ENCODE measurements at regions not wholly inside any gene's neighbourhood (a gene's known extent, or its start where the extent isn't known, plus 50 kb on each side); places are given as distances from the start of the nearest gene placed in this dataset.

DNA sequence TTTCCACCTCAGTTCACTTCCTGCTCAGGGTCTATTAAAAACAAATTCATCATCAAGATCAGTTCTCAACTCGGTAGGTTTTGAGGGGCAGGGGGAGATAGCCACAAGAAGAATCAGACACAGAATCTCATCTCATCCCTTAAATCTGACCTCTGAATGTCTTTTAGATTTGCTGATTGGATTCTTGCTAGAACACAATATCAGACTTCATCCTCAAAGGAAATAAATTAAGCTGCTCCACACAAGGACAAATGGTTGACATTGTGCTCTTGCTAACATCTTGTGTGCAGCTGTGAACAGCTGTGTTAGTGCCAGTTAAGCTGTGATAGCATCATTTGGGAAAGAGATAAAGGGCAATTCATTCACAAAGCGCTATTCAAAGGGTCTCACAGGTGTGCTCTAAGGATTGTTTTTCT lies 184.0 kb upstream of the ADAMTS9 start:
- no peak for FAIRE-seq

DNA sequence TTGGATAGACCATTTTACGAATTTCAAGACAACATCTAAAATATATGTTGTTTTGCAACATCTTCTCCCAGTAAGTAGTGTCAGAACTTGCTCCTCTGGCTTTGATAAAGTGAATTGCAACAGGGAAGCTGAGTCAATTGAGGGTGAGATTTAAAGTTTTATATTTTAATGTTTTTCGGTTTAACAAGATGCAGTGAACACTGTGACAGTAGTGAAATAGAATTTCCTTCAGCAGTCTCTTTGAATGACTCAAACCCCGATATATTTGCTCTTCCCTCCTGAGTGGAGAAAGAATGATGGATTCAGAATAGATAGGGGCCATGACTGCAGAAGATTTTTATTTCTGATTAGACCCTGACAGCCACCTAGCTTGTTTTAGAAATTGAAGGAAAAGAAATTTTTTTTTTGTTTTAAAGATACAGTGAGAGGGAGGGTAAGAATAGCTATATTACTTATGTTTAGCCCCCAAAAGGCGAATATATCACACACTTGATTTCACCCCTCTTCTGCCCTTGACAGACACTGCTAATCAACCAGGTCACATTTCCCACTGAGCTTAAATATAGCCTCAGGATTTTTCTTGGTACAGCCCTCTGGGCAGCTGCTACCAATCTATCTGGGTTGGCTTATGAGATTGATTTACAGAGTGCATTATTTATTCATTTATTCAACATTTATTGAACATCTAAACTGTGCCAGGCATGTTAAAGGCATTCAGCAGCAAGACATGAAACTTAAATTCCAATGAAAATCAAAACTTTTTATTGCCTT lies 183.3 kb upstream of the ADAMTS9 start:
- no peak for FAIRE-seq

DNA sequence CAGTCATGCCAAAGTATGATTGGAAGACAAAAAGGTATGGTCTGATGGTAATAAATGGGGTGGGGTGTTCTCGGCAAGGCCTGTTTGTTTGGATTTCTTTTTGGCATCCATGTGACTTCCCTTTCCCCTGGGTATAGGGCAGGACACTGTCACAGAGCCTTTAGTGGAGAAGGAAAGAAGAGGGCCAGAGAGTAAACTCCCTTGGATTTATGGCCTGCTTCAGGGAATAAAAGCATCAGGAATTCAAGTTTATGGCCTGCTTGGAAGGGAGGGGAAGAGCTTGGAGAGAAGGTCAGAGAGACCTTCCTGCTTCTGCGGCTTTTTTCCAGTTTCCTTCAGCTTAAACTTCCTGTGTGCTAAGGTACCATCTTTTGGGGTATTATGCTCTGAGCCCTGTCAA lies 179.4 kb upstream of the ADAMTS9 start:
- no peak for FAIRE-seq

DNA sequence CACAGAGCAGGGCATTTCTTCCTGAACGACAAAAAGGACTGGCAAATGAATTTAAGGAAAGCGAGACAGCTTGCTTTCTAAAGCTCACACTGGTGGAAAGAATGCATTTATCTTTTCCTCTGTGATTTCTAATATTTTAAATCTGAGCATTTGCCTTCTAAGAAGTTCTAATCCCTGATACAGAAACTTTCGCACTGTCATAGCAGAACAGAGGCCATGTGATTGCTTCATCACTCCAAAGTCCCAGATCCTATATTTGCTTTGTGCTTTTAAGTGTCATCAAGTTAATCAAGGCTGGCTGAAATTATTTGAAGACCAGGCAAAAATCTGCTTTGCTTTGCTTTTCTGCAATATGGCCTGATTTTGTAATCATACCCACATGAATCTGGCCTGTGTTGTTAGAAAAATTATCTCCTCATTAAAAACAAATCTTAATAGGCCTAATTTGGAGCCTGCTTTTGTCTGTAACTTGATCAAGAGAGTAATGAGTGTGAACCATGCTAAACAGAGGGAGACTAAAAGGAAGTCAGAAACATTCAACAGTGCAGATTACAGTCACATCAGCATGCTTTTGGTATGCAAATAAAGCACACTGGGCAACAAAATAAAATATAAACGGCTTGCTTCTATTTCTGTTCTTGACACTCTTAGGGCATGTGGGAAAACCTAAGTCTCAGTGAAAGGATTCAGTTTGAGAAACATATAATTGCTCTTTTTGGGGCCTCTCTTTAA lies 178.2 kb upstream of the ADAMTS9 start:
- no peak for FAIRE-seq

DNA sequence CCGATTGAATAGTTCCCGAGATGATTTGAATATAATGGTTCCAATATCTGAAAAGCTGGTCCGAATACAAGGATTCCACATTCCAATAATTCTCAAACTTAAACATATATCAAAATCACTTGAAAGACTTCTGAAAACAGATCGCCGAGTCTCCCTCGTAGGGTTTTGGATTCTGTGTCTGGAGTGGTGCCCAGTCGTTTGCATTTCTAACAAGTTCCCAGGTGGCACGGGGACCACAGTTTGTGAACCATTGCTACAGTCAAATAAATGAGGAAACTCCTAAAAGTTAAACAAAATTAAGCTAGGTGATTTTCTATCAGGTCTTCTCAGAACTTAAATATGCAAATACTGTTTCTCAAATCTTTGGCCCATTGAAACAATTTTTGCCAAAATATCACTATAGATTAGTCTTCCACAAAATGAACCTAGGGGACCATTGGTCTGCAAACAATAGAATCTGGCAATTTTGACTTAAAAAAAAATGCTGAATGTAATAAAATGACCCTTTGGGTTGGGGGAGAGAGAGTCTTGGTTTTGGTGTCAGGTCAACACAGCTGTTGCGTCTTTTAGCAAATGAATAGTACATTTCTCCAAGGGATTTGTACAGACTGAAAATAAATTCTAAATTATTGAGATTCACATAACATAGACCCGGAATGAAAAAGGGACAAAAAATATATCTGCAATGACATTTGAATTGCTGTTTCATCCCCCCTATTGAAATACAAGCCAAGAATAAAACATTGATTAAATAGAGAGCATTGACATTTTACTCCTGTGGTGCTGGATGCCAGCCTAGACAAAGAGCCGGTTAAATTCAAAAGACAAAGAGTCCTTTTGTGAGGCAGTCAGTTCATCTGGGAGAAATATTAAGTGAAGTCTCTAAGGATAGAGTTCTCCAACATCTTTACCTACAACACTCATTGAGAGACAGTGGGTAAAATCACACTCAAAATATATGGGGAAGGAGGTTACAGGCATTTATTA lies 175.7 kb upstream of the ADAMTS9 start:
- no peak for FAIRE-seq

DNA sequence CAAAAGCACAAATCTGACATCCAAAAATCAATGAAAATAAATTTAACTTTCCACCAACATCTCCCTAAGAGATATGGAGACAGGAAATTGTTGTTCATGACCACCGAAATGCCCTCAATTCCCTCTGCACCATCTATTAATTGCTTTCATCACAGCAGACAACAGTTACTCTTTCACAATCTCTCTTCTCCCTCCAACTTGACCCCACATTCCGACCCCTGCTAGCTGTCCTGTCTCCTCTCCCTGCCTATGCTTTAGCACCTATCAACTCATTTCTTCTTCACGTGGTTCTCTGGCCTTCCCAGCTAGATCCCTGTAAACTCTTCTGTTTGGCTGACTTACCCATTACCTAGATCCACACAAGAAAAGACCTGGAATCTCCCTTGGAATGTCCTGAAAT lies 173.9 kb upstream of the ADAMTS9 start:
- no peak for FAIRE-seq

DNA sequence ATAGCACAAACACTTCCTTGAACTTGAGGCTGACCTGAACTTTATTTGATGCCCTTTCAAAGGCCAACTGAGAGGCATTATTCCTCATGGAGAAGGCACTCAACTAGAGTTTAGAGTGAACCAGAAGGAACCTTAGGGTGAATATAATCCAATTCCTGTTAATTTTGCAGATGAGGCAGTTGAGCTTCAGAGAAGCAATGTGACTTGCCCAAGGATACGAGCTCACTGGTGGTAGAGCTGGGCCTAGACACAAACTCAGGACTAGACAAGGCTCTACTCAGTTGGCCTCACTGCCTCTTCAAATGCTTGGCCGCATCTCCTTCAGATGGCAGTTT lies 172.7 kb upstream of the ADAMTS9 start:
- FAIRE-seq: no peak

DNA sequence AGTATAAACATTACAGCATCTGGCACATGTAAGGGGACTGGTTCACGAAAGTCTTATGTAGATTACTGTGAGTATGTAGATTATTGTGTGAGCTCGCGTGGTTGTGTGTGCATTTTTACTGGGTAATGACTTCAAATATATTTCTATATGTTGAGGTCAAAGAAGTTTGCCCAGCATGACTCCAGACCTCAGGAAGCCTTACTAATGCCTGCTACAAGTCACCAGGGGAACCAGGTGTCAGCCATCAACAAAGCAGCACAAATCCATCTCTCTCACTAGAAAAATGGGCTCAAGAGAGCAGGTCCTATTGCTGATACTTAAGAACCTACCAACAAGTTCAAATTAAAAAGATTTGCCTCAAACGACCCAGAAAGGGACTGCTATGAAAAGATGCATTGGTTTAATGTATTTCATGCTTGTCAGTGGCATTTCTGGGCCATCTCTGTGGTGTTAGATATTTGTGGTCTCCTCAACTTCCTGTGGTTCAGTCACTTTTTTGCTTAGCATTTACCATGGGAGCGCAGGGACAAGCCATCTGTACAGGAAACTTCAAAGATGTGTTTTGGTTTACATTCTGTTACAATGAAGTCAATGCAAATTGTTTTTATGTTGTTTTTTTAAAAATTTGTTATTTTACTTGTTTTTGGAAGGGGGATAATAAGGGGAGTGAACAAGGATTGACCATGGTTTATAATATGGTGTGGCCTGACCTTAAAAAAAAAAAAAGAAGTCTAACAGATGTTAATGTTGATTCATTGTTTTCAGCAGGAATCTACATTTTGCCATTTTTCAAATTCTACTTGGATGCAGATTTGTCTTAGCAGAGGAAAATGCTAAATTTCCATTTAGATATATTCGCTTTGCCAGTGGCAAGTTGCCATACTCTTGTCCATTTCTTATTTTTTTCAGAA lies 172.1 kb upstream of the ADAMTS9 start:
- no peak for FAIRE-seq

DNA sequence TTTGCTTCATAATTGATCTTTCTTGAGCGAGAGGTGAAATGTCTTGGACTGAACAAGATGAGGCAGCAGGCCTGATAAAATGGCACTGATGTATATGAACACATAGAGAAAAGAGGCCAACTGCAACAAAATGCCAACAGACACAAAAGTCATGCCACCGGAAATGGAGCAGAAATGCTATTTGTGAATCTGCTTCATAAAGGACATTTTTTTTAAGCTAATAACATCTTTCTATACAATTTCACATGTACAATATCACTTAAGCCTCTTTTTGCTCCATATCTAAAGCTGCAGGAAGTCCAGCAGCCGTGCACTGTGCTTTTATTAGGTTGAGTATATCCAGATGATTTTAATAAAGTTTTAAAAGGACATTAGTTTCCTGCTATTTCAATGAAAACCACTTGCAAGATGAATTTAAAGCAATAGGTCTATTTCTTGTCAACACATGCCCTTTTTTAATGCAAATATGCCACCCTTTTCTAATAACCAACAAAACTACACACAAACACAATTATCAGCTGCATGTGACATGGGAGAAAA lies 169.2 kb upstream of the ADAMTS9 start:
- FAIRE-seq: no peak

DNA sequence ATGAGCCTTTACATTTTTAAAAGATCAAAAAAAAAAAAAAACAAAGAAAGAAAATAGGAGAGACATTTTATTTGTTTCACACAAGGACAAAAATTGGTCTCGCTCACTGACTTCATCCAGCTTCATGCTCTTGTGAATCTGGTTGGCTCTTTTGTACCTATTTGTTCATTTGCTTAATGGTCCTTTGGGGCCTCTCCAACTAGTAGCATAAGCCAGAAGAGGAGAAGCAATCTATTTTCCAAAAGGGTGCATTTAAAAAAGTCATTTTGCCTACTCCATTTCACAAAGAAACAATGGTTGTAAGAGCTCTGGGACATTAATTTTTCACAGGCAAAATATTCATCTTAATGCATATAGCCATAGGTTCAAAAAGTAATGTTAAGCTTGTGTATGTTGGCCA lies 168.3 kb upstream of the ADAMTS9 start:
- FAIRE-seq: no peak

DNA sequence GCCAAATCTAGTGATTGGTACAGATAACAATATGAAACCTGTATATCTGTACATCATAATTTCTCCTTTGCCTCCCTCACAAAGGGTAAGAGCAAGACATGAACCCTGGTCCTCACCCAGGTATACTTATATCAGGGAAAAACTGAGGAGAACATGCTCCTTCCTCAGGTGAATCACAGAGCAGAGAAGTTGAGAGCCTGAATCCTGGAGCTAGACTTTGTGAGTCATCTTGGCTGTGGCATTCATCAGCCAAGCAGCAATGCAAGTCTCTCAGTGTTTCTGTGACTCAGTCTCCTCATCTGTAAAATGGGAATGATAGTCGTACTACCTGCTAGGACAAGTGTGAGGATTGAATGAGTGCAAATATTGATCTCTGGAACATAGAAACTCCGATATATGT lies 165.7 kb upstream of the ADAMTS9 start:
- FAIRE-seq: no peak

DNA sequence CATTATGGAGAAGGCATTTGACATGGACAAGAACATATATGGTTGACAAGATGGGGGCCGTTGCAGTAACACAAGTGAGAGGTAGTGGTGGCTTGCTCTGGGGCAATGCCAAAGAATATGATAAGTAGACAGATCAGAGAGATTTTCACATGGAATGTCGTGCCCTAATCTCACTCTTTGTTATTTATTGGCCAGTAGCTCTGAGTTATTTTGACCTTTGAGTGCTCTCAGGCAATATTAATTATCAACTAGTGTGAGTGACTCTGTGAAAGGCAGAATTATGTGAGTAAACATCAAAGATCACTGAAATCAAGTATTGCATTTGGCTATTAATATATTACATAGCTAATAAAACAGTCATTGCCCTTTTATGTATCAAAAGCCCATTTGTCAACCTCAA lies 164.9 kb upstream of the ADAMTS9 start:
- no peak for FAIRE-seq

DNA sequence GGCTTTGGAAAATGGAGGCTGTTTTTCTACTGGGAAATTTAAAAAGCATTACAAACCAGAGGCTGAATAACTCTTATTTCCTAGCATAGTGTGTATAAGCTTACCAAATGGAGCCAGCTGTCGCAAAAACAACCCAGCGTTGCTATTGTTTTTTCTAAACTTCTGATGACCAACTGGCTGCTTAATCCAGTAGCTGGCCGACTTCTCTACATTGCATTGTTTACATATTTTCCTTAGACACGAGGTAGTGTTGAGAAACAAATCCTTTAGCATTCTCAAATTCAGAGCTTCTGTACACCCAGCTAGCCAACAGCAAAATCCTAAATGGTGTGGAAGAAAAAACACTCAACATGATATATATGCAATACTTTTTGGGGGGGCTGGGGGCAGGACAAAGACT lies 161.0 kb upstream of the ADAMTS9 start:
- no peak for FAIRE-seq

DNA sequence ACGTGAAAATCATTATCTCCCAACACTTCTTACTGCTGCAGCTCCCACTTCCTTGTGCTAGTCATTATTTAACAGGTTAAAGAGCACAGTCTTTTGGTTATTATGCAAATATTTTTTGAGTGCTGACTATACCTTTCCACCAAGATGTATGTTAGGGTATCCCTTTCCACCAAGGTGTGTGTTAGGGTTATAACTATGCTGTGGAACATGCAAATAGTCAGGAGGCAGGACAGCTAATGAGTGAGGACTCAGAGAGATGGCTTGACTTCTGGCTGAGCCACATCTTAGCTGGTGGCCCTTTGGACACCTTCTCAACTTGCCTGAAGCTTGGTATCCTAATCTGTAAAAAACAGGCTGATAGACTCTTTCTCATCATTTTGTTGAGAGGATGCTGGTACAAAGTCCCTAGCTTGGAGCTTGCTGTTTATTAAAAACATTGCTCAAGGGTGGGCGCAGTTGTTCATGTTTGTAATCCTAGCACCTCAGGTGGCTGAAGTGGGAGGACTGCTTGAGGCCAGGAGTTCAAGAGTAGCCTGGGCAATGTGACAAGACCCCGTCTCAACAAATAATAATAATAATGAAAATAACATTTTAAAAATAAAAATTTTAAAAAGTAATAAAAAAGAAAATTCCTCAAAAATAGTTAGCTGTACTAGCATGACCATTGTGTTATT lies 160.5 kb upstream of the ADAMTS9 start:
- no peak for FAIRE-seq

DNA sequence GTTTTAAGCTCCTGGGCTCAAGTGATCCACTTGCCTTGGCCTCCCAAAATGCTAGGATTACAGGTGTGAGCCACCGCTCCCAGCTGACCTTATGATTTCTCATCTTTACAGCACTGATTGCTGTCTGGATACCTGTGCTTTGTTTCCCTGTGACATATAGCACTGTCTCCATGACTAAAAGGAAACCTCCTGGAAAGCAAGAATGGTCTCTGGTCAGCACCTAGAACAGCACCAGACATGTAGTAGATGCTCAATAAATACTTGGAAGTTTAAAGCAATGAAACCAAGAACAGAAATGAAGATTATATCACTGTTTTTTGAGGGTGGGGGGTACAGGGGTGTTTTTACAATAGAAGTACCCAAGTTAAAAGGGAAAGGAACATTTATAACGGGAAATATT lies 156.8 kb upstream of the ADAMTS9 start:
- no peak for FAIRE-seq

DNA sequence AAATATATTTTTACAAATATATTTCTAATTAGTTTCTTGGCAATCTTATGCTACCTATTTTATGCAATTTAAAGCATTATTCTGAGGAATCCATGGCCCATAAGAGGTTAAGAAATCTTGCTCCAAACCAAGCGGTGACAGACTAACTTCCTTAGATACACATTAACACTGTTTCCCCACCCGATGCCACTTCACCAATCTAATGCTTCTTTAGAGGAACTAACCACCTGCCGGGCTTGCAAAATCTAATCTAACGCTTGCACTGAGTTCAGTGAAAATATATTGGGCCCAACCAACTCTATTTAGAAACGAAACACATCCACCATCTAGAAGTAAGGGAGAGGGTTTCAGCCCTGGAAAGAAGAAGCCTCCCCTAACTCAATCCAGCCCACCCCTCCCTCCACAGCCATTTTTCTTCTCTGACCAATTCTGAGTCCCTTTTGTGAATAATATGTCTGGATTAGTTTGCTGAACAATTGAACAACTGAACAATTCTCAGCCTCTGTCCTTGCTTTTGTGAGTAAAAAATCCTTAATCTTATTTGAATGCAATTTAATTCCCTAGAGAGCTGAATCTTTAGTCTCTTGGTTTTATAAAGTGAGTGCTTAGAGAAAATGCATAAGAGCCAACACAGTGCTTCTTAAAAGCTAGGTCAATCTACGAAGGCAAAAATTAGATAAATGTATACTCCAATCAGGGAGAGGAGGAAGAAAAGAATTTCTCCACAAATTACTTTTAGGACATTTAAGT lies 150.4 kb upstream of the ADAMTS9 start:
- FAIRE-seq: no peak

DNA sequence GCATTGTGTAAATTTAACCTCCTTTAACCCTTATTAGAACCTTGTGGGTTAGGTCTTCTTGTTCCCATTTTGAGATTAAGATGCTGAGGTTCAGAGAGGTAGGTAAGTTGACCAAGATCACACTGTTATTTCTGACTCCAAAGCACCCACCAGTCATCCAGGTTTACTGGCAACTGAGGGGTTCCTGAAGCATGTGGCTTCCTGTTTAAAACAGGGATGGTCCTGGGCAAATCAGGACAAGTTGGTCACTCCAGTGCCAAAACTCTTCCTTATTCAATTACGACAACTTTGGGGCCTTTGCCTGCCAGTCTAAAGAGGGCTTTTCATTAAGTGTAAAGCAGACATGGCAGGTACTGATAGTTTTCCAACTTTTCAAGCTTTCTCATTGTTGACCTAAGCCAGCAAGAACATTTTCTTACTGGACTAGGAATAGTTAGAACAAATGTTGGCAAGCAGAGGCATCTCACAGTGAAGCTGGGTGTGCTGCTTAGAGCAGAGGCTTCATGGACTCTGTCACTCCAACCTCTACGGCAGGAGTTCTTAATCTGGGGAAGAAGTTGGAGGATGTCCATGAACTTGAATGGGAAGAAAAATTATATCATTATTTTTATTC lies 149.4 kb upstream of the ADAMTS9 start:
- no peak for FAIRE-seq

DNA sequence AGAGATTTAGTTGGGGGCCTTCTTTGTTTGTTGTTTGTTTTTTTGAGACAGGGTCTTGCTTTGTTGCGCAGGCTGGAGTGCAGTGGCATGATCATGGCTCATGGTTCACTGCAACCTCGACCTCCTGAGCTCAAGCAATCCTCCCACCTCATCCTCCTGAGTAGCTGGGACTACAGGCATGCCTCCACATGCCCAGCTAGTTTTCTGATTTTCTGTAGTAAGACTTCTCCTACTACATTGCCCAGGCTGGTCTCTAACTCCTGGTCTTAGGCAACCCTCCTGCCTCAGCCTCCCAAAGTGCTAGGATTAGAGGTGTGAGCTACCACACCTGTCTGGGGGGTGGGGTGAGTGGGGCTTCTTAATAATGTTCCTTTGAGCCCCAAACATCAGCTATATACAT lies 148.3 kb upstream of the ADAMTS9 start:
- no peak for FAIRE-seq

DNA sequence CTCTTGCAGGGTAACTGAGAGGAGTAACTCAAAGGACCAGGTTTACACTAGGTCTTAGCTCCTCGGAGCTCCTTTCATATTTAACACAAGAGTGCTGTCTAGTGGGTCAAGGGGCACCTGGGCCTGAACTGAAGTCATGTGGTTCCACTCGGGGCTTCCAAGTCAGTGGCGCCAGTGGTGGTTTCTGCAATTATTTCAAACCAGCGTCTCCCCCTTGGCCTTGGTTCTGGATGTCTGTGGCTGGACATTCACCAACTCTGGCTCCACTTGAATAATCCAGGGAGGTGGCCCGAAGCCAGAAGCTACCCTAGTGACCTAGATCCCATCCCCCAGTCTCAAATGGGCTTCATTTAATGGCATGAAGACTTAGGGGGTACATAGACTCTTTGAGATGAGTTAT lies 144.3 kb upstream of the ADAMTS9 start:
- FAIRE-seq: no peak

DNA sequence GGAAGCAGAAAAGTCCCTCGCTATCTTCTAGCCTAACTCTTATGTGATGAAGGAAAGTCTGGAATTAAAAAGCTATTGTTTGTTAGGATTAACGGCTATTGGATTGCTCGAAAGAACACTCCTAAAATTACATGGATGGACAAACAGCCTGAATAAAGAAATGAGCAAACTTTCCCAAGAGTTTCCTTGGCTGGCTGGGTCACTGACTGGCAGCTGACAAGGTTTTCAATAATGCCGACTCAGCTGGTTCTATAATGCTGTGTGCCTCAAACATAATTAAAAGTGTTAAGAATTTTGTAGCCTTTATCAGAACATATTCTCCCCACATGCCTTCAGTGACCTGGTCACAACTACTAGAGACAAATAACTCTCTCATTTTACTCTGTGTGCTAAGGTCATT lies 142.9 kb upstream of the ADAMTS9 start:
- FAIRE-seq: no peak
